GM18519 (cell line): ENCODE measurements at regions not wholly inside any gene's neighbourhood (a gene's known extent, or its start where the extent isn't known, plus 50 kb on each side); places are given as distances from the start of the nearest gene placed in this dataset.

Experiments
- ATAC-seq: cut with Tn5 transposase; IDR thresholded peaks from one replicate; pipeline ENCODE4 v1.9.1; 2021; ENCODE audit warnings: mild to moderate bottlenecking, moderate library complexity; ENCODE audit not compliant: unreplicated experiment, low FRiP score

DNA sequence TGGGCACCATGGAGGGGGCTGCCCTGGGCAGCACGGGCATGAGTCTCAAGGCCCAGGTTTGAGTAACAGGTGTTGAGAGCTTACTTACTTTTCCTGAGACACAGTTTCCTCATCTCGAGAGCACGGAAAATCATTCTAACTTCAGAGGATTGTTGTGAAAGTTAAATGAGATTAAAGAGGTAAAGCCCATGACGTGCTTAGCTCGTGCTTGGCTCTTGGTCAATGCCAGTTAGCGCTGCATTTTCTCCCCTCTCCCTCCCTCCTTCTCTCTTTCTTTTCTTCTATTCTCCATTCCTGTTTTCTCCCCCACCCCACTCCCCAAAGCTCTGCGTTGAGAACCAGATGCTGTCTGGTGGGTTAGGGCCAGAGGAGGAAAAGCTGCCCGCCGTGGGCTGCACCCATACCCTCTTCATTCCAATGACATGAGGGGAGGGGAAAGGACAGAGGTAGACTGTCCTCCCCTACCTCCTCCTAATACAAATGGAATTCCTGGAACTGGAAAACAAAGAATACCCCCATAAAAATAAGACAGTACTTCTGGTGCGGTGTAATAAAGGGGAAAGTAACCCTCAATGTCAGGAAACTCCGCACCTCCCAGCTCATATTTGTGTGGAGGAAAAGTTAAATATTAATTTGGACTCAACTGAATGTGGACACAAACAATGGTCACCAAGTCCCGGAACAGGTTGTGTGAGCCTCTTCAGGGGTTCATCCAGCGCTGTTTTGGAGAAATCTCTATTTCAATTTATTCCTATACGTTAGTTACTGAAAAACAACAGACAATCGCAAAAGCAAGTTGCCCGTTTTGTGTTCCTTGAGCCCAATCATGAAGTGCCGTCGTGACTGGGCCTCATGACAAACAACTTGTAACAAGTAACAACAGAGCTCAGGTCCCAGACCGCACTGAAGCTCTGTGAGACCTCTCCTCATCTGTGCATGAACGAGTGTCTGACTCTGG lies 54.8 kb upstream of the B3GAT1 start:
- no peak for ATAC-seq

DNA sequence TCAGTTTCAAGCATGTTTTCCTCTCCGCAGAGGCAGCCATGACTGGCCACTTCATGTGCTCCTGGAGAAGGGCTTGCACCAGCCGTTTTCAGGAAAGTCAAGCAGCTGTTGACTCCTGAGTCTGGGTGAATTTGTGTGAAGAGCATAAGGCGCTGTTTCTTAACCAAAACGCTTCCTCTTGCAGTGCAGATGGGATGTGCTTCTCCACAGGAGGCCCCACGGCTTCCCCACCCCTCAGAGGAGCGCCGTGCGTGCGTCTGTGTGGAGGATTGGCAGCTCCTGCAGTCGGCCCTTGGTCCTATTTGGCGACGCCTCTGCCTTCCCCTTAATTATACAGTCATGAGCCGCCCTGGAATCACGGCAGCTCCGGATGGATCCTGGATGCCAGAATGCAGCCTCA lies 54.1 kb upstream of the B3GAT1 start:
- ATAC-seq: no peak

DNA sequence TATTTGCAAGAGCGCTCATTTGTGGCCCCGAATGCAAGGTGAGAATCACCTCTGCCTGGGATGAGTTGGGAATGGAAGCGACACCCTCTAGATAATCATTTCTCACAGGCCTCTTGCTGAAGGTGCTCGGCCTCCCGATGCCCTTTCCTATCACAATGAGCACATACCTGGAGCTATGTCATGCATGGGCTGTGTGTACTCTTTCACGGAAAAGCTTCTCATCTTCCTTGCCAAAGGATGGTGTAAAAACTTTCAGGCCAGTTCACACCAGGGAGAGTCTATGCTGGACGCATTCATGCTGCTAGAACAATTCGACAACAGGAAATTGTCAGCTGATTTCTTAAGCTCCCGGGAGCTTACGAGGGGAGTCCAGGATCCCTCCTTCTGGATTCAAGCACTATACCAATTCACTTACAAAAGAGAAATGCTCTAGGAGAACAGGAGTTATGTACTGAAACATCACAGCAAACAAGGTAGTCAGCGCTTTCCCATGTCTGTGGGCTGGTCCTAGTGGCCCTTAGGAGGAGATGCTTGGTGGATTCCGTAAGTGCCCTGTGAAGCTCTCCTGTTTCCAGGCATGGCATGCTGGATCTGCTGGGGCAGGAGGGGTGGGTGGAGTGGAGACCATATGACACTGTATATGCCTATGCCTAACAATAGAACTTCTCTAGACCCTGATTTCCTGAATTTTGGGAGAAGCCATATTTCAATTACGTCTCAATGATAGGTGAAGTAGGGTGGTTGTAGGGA lies 53.1 kb upstream of the B3GAT1 start:
- ATAC-seq: no peak

DNA sequence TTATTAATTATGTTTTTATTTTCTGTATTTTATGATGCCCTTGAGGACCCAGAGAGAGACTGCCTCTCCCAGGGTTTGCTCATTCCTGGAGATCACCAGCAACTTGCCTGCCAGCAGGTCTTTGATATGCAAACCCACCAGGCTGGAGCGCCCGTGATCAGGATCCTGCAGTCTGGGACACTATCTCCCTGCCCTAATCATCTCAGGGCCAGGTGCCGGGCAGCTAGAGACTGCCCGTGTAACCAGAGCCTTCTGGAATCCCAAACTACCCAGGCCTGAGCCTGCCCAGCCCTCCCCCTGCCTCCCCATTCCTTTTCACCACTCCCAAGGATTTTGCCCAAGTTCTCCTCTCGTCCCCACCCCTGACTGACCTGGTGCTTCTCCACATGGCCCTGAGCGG lies 52.2 kb upstream of the B3GAT1 start:
- no peak for ATAC-seq

DNA sequence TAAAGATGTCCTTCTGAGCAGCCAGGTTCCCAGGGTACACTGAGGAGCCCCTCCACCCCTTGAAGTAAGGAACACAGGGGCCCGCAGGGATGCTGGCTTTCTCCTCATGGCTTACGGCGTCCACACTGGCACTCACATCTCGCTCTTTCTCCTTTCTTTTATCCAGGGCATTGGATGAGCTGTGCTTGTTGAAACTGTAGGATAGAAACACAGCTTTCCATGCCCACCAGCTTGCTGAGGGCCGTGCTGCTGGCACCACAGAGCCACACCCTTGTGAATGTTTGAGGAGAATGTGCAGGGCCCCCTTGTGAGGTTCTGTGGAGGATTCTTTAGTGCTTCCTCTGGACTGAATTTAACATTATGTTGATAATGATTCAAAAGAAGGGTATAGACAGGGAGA lies 51.7 kb upstream of the B3GAT1 start:
- ATAC-seq: no peak
